SK-N-SH (cell line): ENCODE measurements at regions not wholly inside any gene's neighbourhood (a gene's known extent, or its start where the extent isn't known, plus 50 kb on each side); places are given as distances from the start of the nearest gene placed in this dataset.

Experiments
- CTCF ChIA-PET: fragments of 300-600, 350-600 bp; formaldehyde crosslinking; extraction: SDS; loops from one replicate; lab custom pipeline; 2021; lab: Yijun Ruan, JAX
- POLR2A ChIA-PET: fragments of 350-600 bp; sonication (Branson Sonifier 250); formaldehyde crosslinking; extraction: SDS; loops from one replicate; lab custom pipeline; 2020; ENCODE audit warnings: antibody characterized with exemption, inconsistent platforms; lab: Yijun Ruan, JAX
- DNase-seq: peaks from one replicate; pipeline ENCODE4 v3.0.0; 2012
- H2AFZ ChIP-seq: fragments of 200-600 bp; sonication (generic); 2 replicates; pipeline ENCODE4 v1.8.1; 2016; ENCODE audit warnings: antibody characterized with exemption, mild to moderate bottlenecking, low read depth
- H3F3A ChIP-seq: fragments of 200-600 bp; sonication (generic); replicated peaks from 2 replicates; pipeline ENCODE3; 2016; ENCODE audit warnings: antibody characterized with exemption, mild to moderate bottlenecking; ENCODE audit not compliant: insufficient read depth
- H3K27ac ChIP-seq, 2 experiments: fragments of 200-500 bp in 1 of 2; fragments of 200-600 bp in 1 of 2; sonication (Bioruptor generic) in 1 of 2; sonication (generic), shearing (Covaris generic) in 1 of 2; 2 replicates each; pipeline versions ENCODE4 v1.5.1 to v1.6.1; 2014 to 2016; ENCODE audit warnings: low read depth in 2 of 2, inconsistent platforms in 1 of 2, low read length in 1 of 2, mild to moderate bottlenecking in 1 of 2, mixed read lengths in 1 of 2
- H3K27me3 ChIP-seq: fragments of 200-600 bp; sonication (generic), shearing (Covaris generic); 2 replicates; pipeline ENCODE4 v1.6.1; 2016; ENCODE audit warnings: mixed run types; ENCODE audit not compliant: insufficient read depth
- H3K36me3 ChIP-seq, 2 experiments: fragments of 200-500 bp in 1 of 2; fragments of 200-600 bp in 1 of 2; sonication (Bioruptor generic) in 1 of 2; sonication (generic) in 1 of 2; replicated peaks in 1 of 2; 2 replicates each; pipeline versions ENCODE3 to v1.5.1; 2014 to 2016; ENCODE audit warnings: low read length in 1 of 2, mild to moderate bottlenecking in 1 of 2; ENCODE audit not compliant: insufficient read depth in 2 of 2, control insufficient read depth in 1 of 2
- H3K4me1 ChIP-seq, 2 experiments: fragments of 200-500 bp in 1 of 2; fragments of 200-600 bp in 1 of 2; sonication (Bioruptor generic) in 1 of 2; sonication (generic), shearing (Covaris generic) in 1 of 2; 2 replicates each; pipeline versions ENCODE4 v1.5.1 to v1.6.1; 2014 to 2016; ENCODE audit warnings: low read depth in 1 of 2, low read length in 1 of 2, mixed run types in 1 of 2; ENCODE audit not compliant: insufficient read depth in 2 of 2, control insufficient read depth in 1 of 2
- H3K4me2 ChIP-seq: fragments of 200-600 bp; sonication (generic), shearing (Covaris generic); 2 replicates; pipeline ENCODE4 v1.6.1; 2017; ENCODE audit warnings: mixed run types
- H3K4me3 ChIP-seq, 2 experiments: fragments of 200-500 bp in 1 of 2; fragments of 200-600 bp in 1 of 2; sonication (Bioruptor generic) in 1 of 2; sonication (generic), shearing (Covaris generic) in 1 of 2; 2 replicates each; pipeline versions ENCODE4 v1.5.1 to v1.8.1; 2014 to 2016; ENCODE audit warnings: low read depth in 2 of 2, inconsistent platforms in 1 of 2, low read length in 1 of 2, mild to moderate bottlenecking in 1 of 2, mixed read lengths in 1 of 2, moderate library complexity in 1 of 2
- H3K79me2 ChIP-seq: fragments of 200-600 bp; sonication (generic); 2 replicates; pipeline ENCODE4 v1.8.1; 2017; ENCODE audit warnings: mild to moderate bottlenecking; ENCODE audit not compliant: insufficient read depth
- H3K9ac ChIP-seq: fragments of 200-600 bp; sonication (generic); 2 replicates; pipeline ENCODE4 v1.6.1; 2017; ENCODE audit warnings: mixed run types
- H3K9me2 ChIP-seq: fragments of 200-600 bp; sonication (generic); 2 replicates; pipeline ENCODE4 v1.6.1; 2017; ENCODE audit warnings: mixed run types
- H3K9me3 ChIP-seq: fragments of 200-600 bp; sonication (generic); 2 replicates; pipeline ENCODE4 v1.6.1; 2017; ENCODE audit warnings: mixed run types, mild to moderate bottlenecking, moderate library complexity
- H4K20me1 ChIP-seq: fragments of 200-600 bp; sonication (generic); 2 replicates; pipeline ENCODE4 v1.6.1; 2017; ENCODE audit warnings: mild to moderate bottlenecking, mixed run types; ENCODE audit not compliant: insufficient read depth
- ELF1 ChIP-seq: IDR thresholded peaks from 2 replicates; pipeline ENCODE4 v1.4.0; 2012
- EP300 ChIP-seq, 2 experiments: IDR thresholded peaks; 2 replicates each; pipeline versions ENCODE4 v1.4.0 to v1.6.1; 2012; ENCODE audit warnings: borderline replicate concordance in 1 of 2, low read depth in 1 of 2, low read length in 1 of 2
- FOXJ3 ChIP-seq: sonication (generic); formaldehyde crosslinking; IDR thresholded peaks from 2 replicates; pipeline ENCODE4 v1.5.1; 2020; ENCODE audit warnings: mild to moderate bottlenecking, missing genetic modification reagents
- FOXM1 ChIP-seq: IDR thresholded peaks from 2 replicates; pipeline ENCODE4 v1.4.0; 2012; ENCODE audit warnings: low read depth, mild to moderate bottlenecking
- GATA2 ChIP-seq: sonication (generic); formaldehyde crosslinking; IDR thresholded peaks from 2 replicates; pipeline ENCODE4 v1.5.0; 2020; ENCODE audit warnings: mild to moderate bottlenecking, missing genetic modification reagents
- JUND ChIP-seq: IDR thresholded peaks from 2 replicates; pipeline ENCODE4 v1.4.0; 2012
- MEF2A ChIP-seq: IDR thresholded peaks from 2 replicates; pipeline ENCODE4 v1.4.0; 2012; ENCODE audit warnings: low read depth, borderline replicate concordance
- MXI1 ChIP-seq: IDR thresholded peaks from 2 replicates; pipeline ENCODE4 v1.6.1; 2012; ENCODE audit warnings: mild to moderate bottlenecking, low read depth, low read length, improper control_type of control experiment
- NFIC ChIP-seq: IDR thresholded peaks from 2 replicates; pipeline ENCODE4 v1.4.0; 2012; ENCODE audit warnings: borderline replicate concordance
- NRF1 ChIP-seq: IDR thresholded peaks from 2 replicates; pipeline ENCODE4 v1.6.1; 2012; ENCODE audit warnings: low read depth, mild to moderate bottlenecking, low read length
- RAD21 ChIP-seq: IDR thresholded peaks from 2 replicates; pipeline ENCODE4 v1.6.1; 2012; ENCODE audit warnings: mild to moderate bottlenecking, low read length
- RCOR1 ChIP-seq: fragments of 150-350 bp; IDR thresholded peaks from 2 replicates; pipeline ENCODE4 v1.6.1; 2017; ENCODE audit warnings: antibody characterized with exemption, low read length
- RFX5 ChIP-seq: IDR thresholded peaks from 2 replicates; pipeline ENCODE4 v1.6.1; 2012; ENCODE audit warnings: mild to moderate bottlenecking, improper control_type of control experiment, low read length
- RXRA ChIP-seq: IDR thresholded peaks from 2 replicates; pipeline ENCODE4 v1.4.0; 2012; ENCODE audit warnings: low read depth, mild to moderate bottlenecking, borderline replicate concordance
- SIN3A ChIP-seq: IDR thresholded peaks from 2 replicates; pipeline ENCODE4 v1.6.1; 2012; ENCODE audit warnings: low read depth, mild to moderate bottlenecking, low read length, moderate library complexity, borderline replicate concordance
- TAF1 ChIP-seq: IDR thresholded peaks from 2 replicates; pipeline ENCODE4 v1.6.1; 2012; ENCODE audit warnings: low read depth, mild to moderate bottlenecking, low read length, moderate library complexity, borderline replicate concordance
- TCF12 ChIP-seq: IDR thresholded peaks from 2 replicates; pipeline ENCODE4 v1.4.0; 2012
- TEAD4 ChIP-seq: IDR thresholded peaks from 2 replicates; pipeline ENCODE4 v1.4.0; 2012; ENCODE audit warnings: mild to moderate bottlenecking, borderline replicate concordance; ENCODE audit not compliant: insufficient read depth
- YY1 ChIP-seq: IDR thresholded peaks from 2 replicates; pipeline ENCODE4 v1.4.0; 2012; ENCODE audit warnings: low read depth, mild to moderate bottlenecking
- WGBS: methylation state at CpG from one replicate; pipeline ENCODE4 v1.1.6; 2017; ENCODE audit warnings: low lambda C conversion rate; 5-methylcytosine and 5-hydroxymethylcytosine counted together
- TF ChIP-seq, protein P1 (sequence below): IDR thresholded peaks from 2 replicates; pipeline ENCODE4 v1.4.0; 2012; ENCODE audit warnings: low read depth
- TF ChIP-seq, protein P2 (sequence below): fragments of 150-350 bp; IDR thresholded peaks from 2 replicates; pipeline ENCODE4 v1.6.1; 2017; ENCODE audit warnings: antibody characterized with exemption, low read length, low read depth, borderline replicate concordance
- TF ChIP-seq, protein P3 (sequence below): IDR thresholded peaks from 2 replicates; pipeline ENCODE4 v1.4.0; 2012; ENCODE audit warnings: low read depth, borderline replicate concordance
- TF ChIP-seq, protein P4 (sequence below): fragments of 200-600 bp; sonication (generic); IDR thresholded peaks from 2 replicates; pipeline ENCODE4 v1.6.1; 2017; ENCODE audit warnings: antibody characterized with exemption, mild to moderate bottlenecking, moderate library complexity
- TF ChIP-seq, protein P5 (sequence below): fragments of 150-350 bp; IDR thresholded peaks from 2 replicates; pipeline ENCODE4 v1.6.1; 2016; ENCODE audit warnings: mild to moderate bottlenecking, low read depth, low read length
- TF ChIP-seq, protein P6 (sequence below): IDR thresholded peaks from 2 replicates; pipeline ENCODE4 v1.6.1; 2012; ENCODE audit warnings: mild to moderate bottlenecking, low read depth, low read length, moderate library complexity

DNA sequence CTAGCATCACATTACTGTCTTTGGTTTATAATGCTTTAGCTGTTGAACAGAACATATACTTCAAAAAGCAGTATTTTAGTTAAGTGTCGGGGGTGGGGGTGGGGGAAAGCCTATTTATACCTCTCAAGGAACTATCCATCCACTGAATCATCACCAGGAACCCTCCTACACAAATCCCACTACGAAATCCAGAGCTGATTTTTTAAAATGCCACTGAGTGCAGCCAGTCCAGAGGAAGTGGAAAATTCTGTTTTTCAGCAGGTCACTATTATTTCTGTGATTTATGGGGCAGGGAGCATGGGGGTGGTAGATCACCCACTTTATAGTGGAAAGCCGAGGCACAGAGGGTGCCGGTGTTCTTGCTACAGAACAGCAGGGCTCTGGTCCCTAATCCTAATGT, 284.1 kb downstream of the SOX9 start:
- H3F3A ChIP-seq, result peaks cover 20% of the 10 kb centered on the region
- no peak overlapping the region for H2AFZ ChIP-seq
- H3K79me2 ChIP-seq, result peaks cover 13% of the 10 kb centered on the region; the same call in 1 of the 2 replicates
- no peaks in the 10 kb centered on the region for H3K9me2 ChIP-seq
- H3K4me1 ChIP-seq, result peaks cover 22 to 54% of the 10 kb centered on the region in 2 experiments
- no peaks in the 10 kb centered on the region for H4K20me1 ChIP-seq
- no peaks in the 10 kb centered on the region for H3K36me3 ChIP-seq
- whole genome bisulfite sequencing, result 21% methylated on average over 4 of the region's 4 CpGs
- no peak for DNase-seq
- H3K9me3 ChIP-seq, result no peaks in the 10 kb centered on the region
- ChIA-PET CTCF (interaction anchor here (1.0 kb wide), 2 partner anchors 27 to 60 kb away, joined by 3 read pairs; no protein-coding TSS in a partner anchor), POLR2A (no interaction called here)
- 0 out of 4 replicates have a peak overlapping the region, but pooled peaks of 1 of the 2 experiments have one; percentile 17 for H3K4me3 ChIP-seq
- H3K4me2 ChIP-seq, result peak overlapping the region; percentile 64
- peak overlapping the region; percentile 44 to 99; a peak in 3 of 4 replicates for H3K27ac ChIP-seq
- H3K9ac ChIP-seq, result peak overlapping the region; percentile 62
- no peaks in the 10 kb centered on the region for H3K27me3 ChIP-seq
- peak; percentile 91 for TF ChIP-seq MEF2A
- TF ChIP-seq TAF1, result no peak
- TF ChIP-seq, protein P1, sequence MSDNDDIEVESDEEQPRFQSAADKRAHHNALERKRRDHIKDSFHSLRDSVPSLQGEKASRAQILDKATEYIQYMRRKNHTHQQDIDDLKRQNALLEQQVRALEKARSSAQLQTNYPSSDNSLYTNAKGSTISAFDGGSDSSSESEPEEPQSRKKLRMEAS, result peak; percentile 54; the same call in 1 of the 2 replicates
- peak; percentile 62; the same call in 1 of the 2 replicates for TF ChIP-seq SIN3A
- no peak for TF ChIP-seq GATA2
- no peak for TF ChIP-seq RFX5
- TF ChIP-seq TCF12, result peak; percentile 85
- TF ChIP-seq, protein P2, sequence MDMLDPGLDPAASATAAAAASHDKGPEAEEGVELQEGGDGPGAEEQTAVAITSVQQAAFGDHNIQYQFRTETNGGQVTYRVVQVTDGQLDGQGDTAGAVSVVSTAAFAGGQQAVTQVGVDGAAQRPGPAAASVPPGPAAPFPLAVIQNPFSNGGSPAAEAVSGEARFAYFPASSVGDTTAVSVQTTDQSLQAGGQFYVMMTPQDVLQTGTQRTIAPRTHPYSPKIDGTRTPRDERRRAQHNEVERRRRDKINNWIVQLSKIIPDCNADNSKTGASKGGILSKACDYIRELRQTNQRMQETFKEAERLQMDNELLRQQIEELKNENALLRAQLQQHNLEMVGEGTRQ, result no peak
- no peak; the same call in 1 of the 2 replicates for TF ChIP-seq RAD21
- no peak for TF ChIP-seq YY1
- TF ChIP-seq RXRA, result peak; percentile 57; the same call in 1 of the 2 replicates
- TF ChIP-seq, protein P3, sequence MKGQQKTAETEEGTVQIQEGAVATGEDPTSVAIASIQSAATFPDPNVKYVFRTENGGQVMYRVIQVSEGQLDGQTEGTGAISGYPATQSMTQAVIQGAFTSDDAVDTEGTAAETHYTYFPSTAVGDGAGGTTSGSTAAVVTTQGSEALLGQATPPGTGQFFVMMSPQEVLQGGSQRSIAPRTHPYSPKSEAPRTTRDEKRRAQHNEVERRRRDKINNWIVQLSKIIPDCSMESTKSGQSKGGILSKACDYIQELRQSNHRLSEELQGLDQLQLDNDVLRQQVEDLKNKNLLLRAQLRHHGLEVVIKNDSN, result no peak
- TF ChIP-seq FOXJ3 (CRISPR knock-in tag), result no peak
- TF ChIP-seq, protein P4, sequence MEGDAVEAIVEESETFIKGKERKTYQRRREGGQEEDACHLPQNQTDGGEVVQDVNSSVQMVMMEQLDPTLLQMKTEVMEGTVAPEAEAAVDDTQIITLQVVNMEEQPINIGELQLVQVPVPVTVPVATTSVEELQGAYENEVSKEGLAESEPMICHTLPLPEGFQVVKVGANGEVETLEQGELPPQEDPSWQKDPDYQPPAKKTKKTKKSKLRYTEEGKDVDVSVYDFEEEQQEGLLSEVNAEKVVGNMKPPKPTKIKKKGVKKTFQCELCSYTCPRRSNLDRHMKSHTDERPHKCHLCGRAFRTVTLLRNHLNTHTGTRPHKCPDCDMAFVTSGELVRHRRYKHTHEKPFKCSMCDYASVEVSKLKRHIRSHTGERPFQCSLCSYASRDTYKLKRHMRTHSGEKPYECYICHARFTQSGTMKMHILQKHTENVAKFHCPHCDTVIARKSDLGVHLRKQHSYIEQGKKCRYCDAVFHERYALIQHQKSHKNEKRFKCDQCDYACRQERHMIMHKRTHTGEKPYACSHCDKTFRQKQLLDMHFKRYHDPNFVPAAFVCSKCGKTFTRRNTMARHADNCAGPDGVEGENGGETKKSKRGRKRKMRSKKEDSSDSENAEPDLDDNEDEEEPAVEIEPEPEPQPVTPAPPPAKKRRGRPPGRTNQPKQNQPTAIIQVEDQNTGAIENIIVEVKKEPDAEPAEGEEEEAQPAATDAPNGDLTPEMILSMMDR, result no peak
- TF ChIP-seq, protein P5, sequence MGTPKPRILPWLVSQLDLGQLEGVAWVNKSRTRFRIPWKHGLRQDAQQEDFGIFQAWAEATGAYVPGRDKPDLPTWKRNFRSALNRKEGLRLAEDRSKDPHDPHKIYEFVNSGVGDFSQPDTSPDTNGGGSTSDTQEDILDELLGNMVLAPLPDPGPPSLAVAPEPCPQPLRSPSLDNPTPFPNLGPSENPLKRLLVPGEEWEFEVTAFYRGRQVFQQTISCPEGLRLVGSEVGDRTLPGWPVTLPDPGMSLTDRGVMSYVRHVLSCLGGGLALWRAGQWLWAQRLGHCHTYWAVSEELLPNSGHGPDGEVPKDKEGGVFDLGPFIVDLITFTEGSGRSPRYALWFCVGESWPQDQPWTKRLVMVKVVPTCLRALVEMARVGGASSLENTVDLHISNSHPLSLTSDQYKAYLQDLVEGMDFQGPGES, result no peak
- TF ChIP-seq RCOR1, result no peak
- TF ChIP-seq EP300 (IDR thresholded peaks at IDR 0.05; ENCODE audit: borderline replicate concordance in 1 of 2, low read depth in 1 of 2, low read length in 1 of 2), result peak; percentile 35 to 76; a peak in 3 of 4 replicates
- TF ChIP-seq NFIC, result peak; percentile 25; the same call in 1 of the 2 replicates
- no peak for TF ChIP-seq NRF1
- peak; percentile 84 for TF ChIP-seq JUND
- no peak for TF ChIP-seq MXI1
- TF ChIP-seq FOXM1, result no peak; the same call in 1 of the 2 replicates
- TF ChIP-seq, protein P6, sequence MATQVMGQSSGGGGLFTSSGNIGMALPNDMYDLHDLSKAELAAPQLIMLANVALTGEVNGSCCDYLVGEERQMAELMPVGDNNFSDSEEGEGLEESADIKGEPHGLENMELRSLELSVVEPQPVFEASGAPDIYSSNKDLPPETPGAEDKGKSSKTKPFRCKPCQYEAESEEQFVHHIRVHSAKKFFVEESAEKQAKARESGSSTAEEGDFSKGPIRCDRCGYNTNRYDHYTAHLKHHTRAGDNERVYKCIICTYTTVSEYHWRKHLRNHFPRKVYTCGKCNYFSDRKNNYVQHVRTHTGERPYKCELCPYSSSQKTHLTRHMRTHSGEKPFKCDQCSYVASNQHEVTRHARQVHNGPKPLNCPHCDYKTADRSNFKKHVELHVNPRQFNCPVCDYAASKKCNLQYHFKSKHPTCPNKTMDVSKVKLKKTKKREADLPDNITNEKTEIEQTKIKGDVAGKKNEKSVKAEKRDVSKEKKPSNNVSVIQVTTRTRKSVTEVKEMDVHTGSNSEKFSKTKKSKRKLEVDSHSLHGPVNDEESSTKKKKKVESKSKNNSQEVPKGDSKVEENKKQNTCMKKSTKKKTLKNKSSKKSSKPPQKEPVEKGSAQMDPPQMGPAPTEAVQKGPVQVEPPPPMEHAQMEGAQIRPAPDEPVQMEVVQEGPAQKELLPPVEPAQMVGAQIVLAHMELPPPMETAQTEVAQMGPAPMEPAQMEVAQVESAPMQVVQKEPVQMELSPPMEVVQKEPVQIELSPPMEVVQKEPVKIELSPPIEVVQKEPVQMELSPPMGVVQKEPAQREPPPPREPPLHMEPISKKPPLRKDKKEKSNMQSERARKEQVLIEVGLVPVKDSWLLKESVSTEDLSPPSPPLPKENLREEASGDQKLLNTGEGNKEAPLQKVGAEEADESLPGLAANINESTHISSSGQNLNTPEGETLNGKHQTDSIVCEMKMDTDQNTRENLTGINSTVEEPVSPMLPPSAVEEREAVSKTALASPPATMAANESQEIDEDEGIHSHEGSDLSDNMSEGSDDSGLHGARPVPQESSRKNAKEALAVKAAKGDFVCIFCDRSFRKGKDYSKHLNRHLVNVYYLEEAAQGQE, result 0 out of 2 replicates have a peak, but pooled peaks have one; percentile 40
- TF ChIP-seq ELF1, result no peak; the same call in 1 of the 2 replicates
- TF ChIP-seq TEAD4, result peak; percentile 63
